ENCODE measurements at regions not wholly inside any gene's neighbourhood (a gene's known extent, or its start where the extent isn't known, plus 50 kb on each side); places are given as distances from the start of the nearest gene placed in this dataset.

GRCh38 chr4:116321471-116321870 lies 763.9 kb downstream of the TRAM1L1 start:
- Histone ChIP-seq H3K36me3 (replicated peaks; ENCODE audit: insufficient read depth, low read depth) (no peaks in the 10 kb centered on the region), H3K79me2 (no peaks in the 10 kb centered on the region), H3K9me3 (ENCODE audit: low read depth) (no peaks in the 10 kb centered on the region), H4K20me1 (ENCODE audit: insufficient read depth, poor library complexity, severe bottlenecking) (no peaks in the 10 kb centered on the region), H3K4me2 (no peak overlapping the region), H3K4me3 (no peak overlapping the region), H3K4me1 (ENCODE audit: insufficient read depth) (no peaks in the 10 kb centered on the region), H3K27me3 (no peaks in the 10 kb centered on the region), H3K27ac (no peak overlapping the region), H3K9me2 (replicated peaks; ENCODE audit: insufficient read depth) (no peaks in the 10 kb centered on the region), H2AFZ (no peak overlapping the region)
- 89% methylated on average over 5 of the region's 5 CpGs for WGBS (ENCODE audit: low lambda C conversion rate, missing lambda C conversion rate)
- no peak for DNase-seq (ENCODE audit: low spot score)
- TF ChIP-seq EZH2phosphoT487 (IDR thresholded peaks at IDR 0.05; ENCODE audit: low read depth, severe bottlenecking, unreplicated experiment), result no peak
- no peak for TF ChIP-seq CTCF (IDR thresholded peaks at IDR 0.05; ENCODE audit: poor library complexity)
- TF ChIP-seq EZH2 (IDR thresholded peaks at IDR 0.05; ENCODE audit: borderline replicate concordance), result no peak

- Histone ChIP-seq H3K36me3 (replicated peaks; ENCODE audit: insufficient read depth, low read depth) (no peaks in the 10 kb centered on the region), H3K9me3 (ENCODE audit: low read depth) (no peaks in the 10 kb centered on the region), H4K20me1 (ENCODE audit: insufficient read depth, poor library complexity, severe bottlenecking) (no peaks in the 10 kb centered on the region), H3K4me1 (ENCODE audit: insufficient read depth) (no peaks in the 10 kb centered on the region), H3K27me3 (no peaks in the 10 kb centered on the region), H3K27ac (no peak overlapping the region), H3K79me2 (no peaks in the 10 kb centered on the region), H2AFZ (no peak overlapping the region), H3K4me2 (no peak overlapping the region), H3K9me2 (replicated peaks; ENCODE audit: insufficient read depth) (no peaks in the 10 kb centered on the region), H3K4me3 (no peak overlapping the region)
- WGBS (ENCODE audit: low lambda C conversion rate, missing lambda C conversion rate), result 100% methylated on average over 1 of the region's 1 CpG
- no peak for DNase-seq (ENCODE audit: low spot score)
- TF ChIP-seq EZH2 (IDR thresholded peaks at IDR 0.05; ENCODE audit: borderline replicate concordance), result no peak
- no peak for TF ChIP-seq EZH2phosphoT487 (IDR thresholded peaks at IDR 0.05; ENCODE audit: low read depth, severe bottlenecking, unreplicated experiment)
- no peak for TF ChIP-seq CTCF (IDR thresholded peaks at IDR 0.05; ENCODE audit: poor library complexity)
Observed at GRCh38 chr4:116320859-116321258, 764.5 kb downstream of the TRAM1L1 start.

GRCh38 chr4:116303736-116304188 lies 781.6 kb downstream of the TRAM1L1 start:
- Histone ChIP-seq H3K36me3 (replicated peaks; ENCODE audit: insufficient read depth, low read depth) (no peaks in the 10 kb centered on the region), H3K9me2 (replicated peaks; ENCODE audit: insufficient read depth) (no peaks in the 10 kb centered on the region), H3K79me2 (no peaks in the 10 kb centered on the region), H3K27me3 (no peaks in the 10 kb centered on the region), H2AFZ (no peak overlapping the region), H3K9me3 (ENCODE audit: low read depth) (no peaks in the 10 kb centered on the region), H3K4me1 (ENCODE audit: insufficient read depth) (no peaks in the 10 kb centered on the region), H3K4me2 (no peak overlapping the region), H4K20me1 (ENCODE audit: insufficient read depth, poor library complexity, severe bottlenecking) (no peaks in the 10 kb centered on the region), H3K27ac (no peak overlapping the region), H3K4me3 (no peak overlapping the region)
- no peak for TF ChIP-seq EZH2phosphoT487 (IDR thresholded peaks at IDR 0.05; ENCODE audit: low read depth, severe bottlenecking, unreplicated experiment)
- TF ChIP-seq CTCF (IDR thresholded peaks at IDR 0.05; ENCODE audit: poor library complexity), result no peak
- TF ChIP-seq EZH2 (IDR thresholded peaks at IDR 0.05; ENCODE audit: borderline replicate concordance), result no peak
- WGBS (ENCODE audit: low lambda C conversion rate, missing lambda C conversion rate), result 80% methylated on average over 1 of the region's 1 CpG
- DNase-seq (ENCODE audit: low spot score), result no peak

Data from hepatocyte (in vitro differentiated cells).